SK-N-MC (cell line): ENCODE measurements at regions not wholly inside any gene's neighbourhood (a gene's known extent, or its start where the extent isn't known, plus 50 kb on each side); places are given as distances from the start of the nearest gene placed in this dataset.

Experiments used
- EZH2 ChIP-seq: fragments of 200-600 bp; sonication (generic); IDR thresholded peaks from one replicate; pipeline ENCODE4 v1.6.1; 2017; ENCODE audit warnings: antibody characterized with exemption
- POLR2AphosphoS5 ChIP-seq: IDR thresholded peaks from 2 replicates; pipeline ENCODE4 v1.6.1; 2012; ENCODE audit warnings: mild to moderate bottlenecking, low read depth, low read length, borderline replicate concordance

DNA sequence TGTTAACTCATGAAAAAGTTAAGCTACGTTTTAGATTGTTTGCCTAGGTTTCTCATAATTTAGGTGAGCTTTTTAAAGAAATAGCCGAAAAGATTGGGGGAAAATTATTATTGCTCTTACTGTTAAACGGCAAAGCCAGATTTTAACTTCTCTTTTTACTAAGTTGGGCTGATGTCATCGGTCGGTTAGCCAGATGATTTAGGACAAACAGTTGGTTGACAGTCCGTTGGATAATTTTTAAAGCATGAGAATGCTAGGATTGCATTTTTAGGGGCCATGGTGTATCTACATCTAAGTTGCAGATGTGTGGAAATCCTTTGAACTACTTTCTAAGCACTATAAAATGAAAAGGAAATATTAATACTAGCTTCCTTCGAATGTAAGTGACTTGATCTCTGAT, 280.9 kb upstream of the AKR1E2 start:
- no peak for TF ChIP-seq EZH2
- TF ChIP-seq POLR2AphosphoS5: no peak
